Pancreas (tissue), 10 donors: ENCODE measurements at regions not wholly inside any gene's neighbourhood (a gene's known extent, or its start where the extent isn't known, plus 50 kb on each side); places are given as distances from the start of the nearest gene placed in this dataset.
"Not testable (repeated sequence)": the region's sequence is repeated elsewhere in the genome, so short reads cannot be mapped to it uniquely, and the experiment has no call there.

ENCODE experiments used
- ATAC-seq, 4 donors: fragments of 200-7000 bp; cut with Tn5 transposase; one replicate each; pipeline versions ENCODE4 v1.8.0 to v1.9.1; 2020; ENCODE audit warnings: mild to moderate bottlenecking in 4 of 4, moderate library complexity in 4 of 4
- DNase-seq, 6 donors: peaks; one replicate each; pipeline ENCODE4 v3.0.0-alpha.2; 2020
- FAIRE-seq: peaks from 2 replicates; lab custom pipeline; 2012; peaks lifted over from hg19 to GRCh38; lab: Jason Lieb, UNC
- H3K27ac ChIP-seq, 4 donors: fragments of 200-600 bp; sonication (generic); 1 replicate in 3 of 4; 2 replicates in 1 of 4; pipeline versions ENCODE4 v1.5.0 to v1.8.0; 2020
- H3K27me3 ChIP-seq, 4 donors: fragments of 200-600 bp; one replicate each; pipeline ENCODE4 v1.8.0; 2021
- H3K36me3 ChIP-seq, 3 donors: fragments of 200-600 bp; sonication (generic) in 1 of 3; one replicate each; pipeline versions ENCODE4 v1.5.0 to v1.8.0; 2020 to 2021
- H3K4me1 ChIP-seq, 3 donors: fragments of 200-600 bp; one replicate each; pipeline ENCODE4 v1.8.0; 2021
- H3K4me3 ChIP-seq, 4 donors: fragments of 200-600 bp; sonication (generic) in 2 of 4; one replicate each; pipeline versions ENCODE4 v1.5.0 to v1.8.0; 2020 to 2021
- H3K9me3 ChIP-seq, 4 donors: fragments of 200-600 bp; one replicate each; pipeline ENCODE4 v1.8.0; 2021
- WGBS, 2 donors: extraction: QIAGEN DNeasy Blood & Tissue Kit; methylation state at CpG; one replicate each; pipeline ENCODE4 v1.1.7; 2013; 5-methylcytosine and 5-hydroxymethylcytosine counted together
- intact Hi-C, 3 donors: fragments of 100-400 bp; cut with DNase I; formaldehyde crosslinking; loops; one replicate each; pipeline versions ENCODE4 v1.11.1 to v1.14.2; 2022
- TF ChIP-seq, protein P1 (sequence below), 4 donors: fragments of 200-600 bp; sonication (generic) in 3 of 4; IDR thresholded peaks; one replicate each; pipeline versions ENCODE4 v1.5.0 to v1.8.0; 2021; ENCODE audit warnings: antibody characterized with exemption in 4 of 4
- donor health status: healthy with polysubstance abuse.
- donor health status: DM: no; HTN: no; CAD: no; lungs with moderate emphysema.
- donor health status: DM: no; HTN: no; CAD: no.
- donor health status: control.
- donor health status: control.
- donor health status: Bipolar disorder and iron deficiency.
- donor health status: DM: yes; HTN: yes; CAD: no.
- donor health status: DM: no; HTN: no; CAD: no.
- donor health status: DM: no; HTN: no; CAD: no.
- donor health status: DM: yes; HTN: yes; CAD: no.

DNA sequence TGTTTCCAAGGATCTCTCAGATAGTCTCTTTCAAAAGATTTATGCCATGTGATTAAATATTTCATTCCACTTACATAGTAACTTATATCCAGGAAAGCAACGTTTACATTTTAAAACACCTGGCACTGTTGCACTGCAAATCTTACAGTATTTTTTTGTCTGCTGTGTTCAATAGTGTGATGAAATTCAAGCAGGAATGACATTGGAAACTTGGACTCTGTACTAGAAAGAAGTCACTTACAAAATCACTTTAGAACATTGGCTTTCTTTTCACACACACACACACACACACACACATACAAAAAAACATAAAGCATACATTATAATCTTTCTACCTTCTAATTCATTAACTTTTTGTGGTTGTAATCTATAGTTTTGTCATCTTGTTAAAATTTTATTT lies 66.2 kb upstream of the USP15 start:
- H3K27ac ChIP-seq = no peak overlapping the region
- 16% methylated on average over 1 of the region's 1 CpG for WGBS, 2 donors
- intact Hi-C loops = no loop called here
- no peaks in the 10 kb centered on the region for H3K9me3 ChIP-seq
- peaks cover 0 to 10% (median 0%) of the 10 kb centered on the region in 4 donors for H3K27me3 ChIP-seq
- no peak overlapping the region for H3K4me3 ChIP-seq
- no peak for FAIRE-seq
- DNase-seq = no peak
- H3K36me3 ChIP-seq = no peaks in the 10 kb centered on the region
- ATAC-seq = no peak
- peaks cover 0 to 14% (median 7%) of the 10 kb centered on the region in 3 donors for H3K4me1 ChIP-seq
- TF ChIP-seq, protein P1, sequence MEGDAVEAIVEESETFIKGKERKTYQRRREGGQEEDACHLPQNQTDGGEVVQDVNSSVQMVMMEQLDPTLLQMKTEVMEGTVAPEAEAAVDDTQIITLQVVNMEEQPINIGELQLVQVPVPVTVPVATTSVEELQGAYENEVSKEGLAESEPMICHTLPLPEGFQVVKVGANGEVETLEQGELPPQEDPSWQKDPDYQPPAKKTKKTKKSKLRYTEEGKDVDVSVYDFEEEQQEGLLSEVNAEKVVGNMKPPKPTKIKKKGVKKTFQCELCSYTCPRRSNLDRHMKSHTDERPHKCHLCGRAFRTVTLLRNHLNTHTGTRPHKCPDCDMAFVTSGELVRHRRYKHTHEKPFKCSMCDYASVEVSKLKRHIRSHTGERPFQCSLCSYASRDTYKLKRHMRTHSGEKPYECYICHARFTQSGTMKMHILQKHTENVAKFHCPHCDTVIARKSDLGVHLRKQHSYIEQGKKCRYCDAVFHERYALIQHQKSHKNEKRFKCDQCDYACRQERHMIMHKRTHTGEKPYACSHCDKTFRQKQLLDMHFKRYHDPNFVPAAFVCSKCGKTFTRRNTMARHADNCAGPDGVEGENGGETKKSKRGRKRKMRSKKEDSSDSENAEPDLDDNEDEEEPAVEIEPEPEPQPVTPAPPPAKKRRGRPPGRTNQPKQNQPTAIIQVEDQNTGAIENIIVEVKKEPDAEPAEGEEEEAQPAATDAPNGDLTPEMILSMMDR (IDR thresholded peaks at IDR 0.05) = no peak

DNA sequence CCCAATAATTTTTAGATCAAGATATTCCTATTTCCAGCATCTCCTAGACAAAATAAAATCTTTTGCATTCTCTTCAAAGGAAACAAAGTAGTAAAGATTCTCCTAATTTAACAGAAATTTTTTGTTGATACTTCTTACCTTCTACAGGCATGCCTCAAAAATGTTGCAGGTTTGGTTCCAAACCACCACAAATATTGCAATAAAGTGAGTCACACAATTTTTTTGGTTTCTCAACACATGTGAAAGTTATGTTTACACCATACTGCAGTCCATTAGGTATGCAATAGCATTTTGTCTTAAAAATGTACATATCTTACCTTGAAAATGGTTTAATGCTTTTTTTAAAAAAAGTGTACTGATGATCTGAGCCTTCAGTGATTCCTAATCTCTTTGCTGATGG lies 65.6 kb upstream of the USP15 start:
- TF ChIP-seq, protein P1 (IDR thresholded peaks at IDR 0.05) = no peak
- no peaks in the 10 kb centered on the region for H3K36me3 ChIP-seq
- peaks cover 0 to 10% (median 0%) of the 10 kb centered on the region in 4 donors for H3K27me3 ChIP-seq
- no peak overlapping the region for H3K4me3 ChIP-seq
- H3K27ac ChIP-seq = no peak overlapping the region
- FAIRE-seq (no peak), DNase-seq (no peak), ATAC-seq (no peak)
- intact Hi-C loops = no loop called here
- no peaks in the 10 kb centered on the region for H3K9me3 ChIP-seq
- peaks cover 0 to 14% (median 7%) of the 10 kb centered on the region in 3 donors for H3K4me1 ChIP-seq

DNA sequence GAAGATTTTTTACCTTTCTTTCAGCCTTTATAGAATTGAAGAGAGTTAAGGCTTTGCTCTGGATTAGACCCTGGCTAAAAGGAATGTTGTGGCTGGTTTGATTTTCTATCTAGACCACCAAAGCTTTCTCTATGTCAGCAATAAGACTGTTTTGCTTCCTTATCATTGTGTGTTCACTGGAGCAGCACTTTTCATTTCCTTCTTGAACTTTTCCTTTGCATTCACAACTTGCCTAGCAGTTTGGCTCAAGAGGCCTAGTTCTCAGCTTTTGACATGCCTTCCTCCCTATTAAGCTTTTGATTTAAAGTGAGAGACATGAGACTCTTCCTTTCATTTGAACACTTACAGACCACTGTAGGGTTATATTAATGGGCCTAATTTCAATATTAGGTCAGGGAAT lies 64.1 kb upstream of the USP15 start:
- no peaks in the 10 kb centered on the region for H3K36me3 ChIP-seq
- peaks cover 0 to 7% (median 3%) of the 10 kb centered on the region in 3 donors for H3K4me1 ChIP-seq
- intact Hi-C loops = no loop called here
- FAIRE-seq (no peak), DNase-seq (no peak), ATAC-seq (no peak)
- TF ChIP-seq, protein P1 (IDR thresholded peaks at IDR 0.05) = no peak
- H3K27me3 ChIP-seq = peaks cover 0 to 1% (median 0%) of the 10 kb centered on the region in 4 donors
- no peaks in the 10 kb centered on the region for H3K9me3 ChIP-seq
- no peak overlapping the region for H3K4me3 ChIP-seq
- H3K27ac ChIP-seq = no peak overlapping the region

DNA sequence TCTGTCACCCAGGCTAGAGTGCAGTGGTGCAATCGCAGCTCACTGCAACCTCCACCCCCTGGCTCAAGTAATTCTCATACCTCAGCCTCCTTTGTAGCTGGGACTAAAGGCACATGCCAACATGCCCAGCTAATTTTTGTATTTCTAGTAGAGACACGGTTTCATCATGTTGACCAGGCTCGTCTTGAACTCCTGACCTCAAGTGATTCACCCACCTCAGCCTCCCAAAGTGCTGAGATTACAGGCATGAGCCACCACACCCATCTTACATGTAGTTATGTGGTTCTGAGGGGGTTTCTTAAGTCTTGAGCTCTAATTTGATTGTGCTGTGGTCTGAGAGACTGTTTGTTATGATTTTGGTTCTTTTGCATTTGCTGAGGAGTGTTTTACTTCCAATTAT lies 57.3 kb upstream of the USP15 start:
- H3K27ac ChIP-seq, H3K36me3 ChIP-seq, intact Hi-C loops, H3K27me3 ChIP-seq, DNase-seq, H3K9me3 ChIP-seq, FAIRE-seq, H3K4me3 ChIP-seq, H3K4me1 ChIP-seq, ATAC-seq: not testable (repeated sequence)
- 72 to 85% methylated on average over 3 of the region's 3 CpGs for WGBS, 2 donors

DNA sequence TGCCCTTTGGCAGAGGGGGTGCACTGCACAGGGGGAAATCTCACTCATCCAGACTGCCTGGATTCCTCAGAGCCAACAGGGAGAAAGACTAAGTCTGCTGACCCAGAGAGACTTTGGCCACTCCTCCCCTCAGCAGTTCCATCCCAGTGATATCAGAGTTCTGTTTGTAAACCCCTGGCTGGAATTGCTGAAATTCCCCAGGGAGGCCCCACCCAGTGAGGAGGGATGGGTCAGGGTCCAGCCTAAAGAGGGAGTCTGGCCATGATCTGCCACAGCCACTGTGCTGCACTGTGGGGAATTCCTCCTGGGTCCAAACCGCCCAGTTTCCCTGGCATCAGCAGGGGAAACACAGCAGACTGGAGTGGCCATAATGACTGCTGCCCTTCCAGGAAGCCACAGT lies 54.9 kb upstream of the USP15 start:
- H3K4me3 ChIP-seq = no peak overlapping the region
- 82 to 85% methylated on average over 1 of the region's 1 CpG for WGBS, 2 donors
- H3K36me3 ChIP-seq = no peaks in the 10 kb centered on the region
- no peaks in the 10 kb centered on the region for H3K4me1 ChIP-seq
- TF ChIP-seq, protein P1 (IDR thresholded peaks at IDR 0.05) = no peak
- H3K27ac ChIP-seq = no peak overlapping the region
- FAIRE-seq (no peak), DNase-seq (no peak), ATAC-seq (no peak)
- no peaks in the 10 kb centered on the region for H3K9me3 ChIP-seq
- H3K27me3 ChIP-seq = no peaks in the 10 kb centered on the region
- intact Hi-C loops = no loop called here

GRCh38 chr12:62207248-62207647 lies 53.0 kb upstream of the USP15 start:
- Histone ChIP-seq H3K9me3 (no peaks in the 10 kb centered on the region), H3K36me3 (no peaks in the 10 kb centered on the region), H3K27me3 (no peaks in the 10 kb centered on the region), H3K4me1 (no peaks in the 10 kb centered on the region), H3K4me3 (no peak overlapping the region), H3K27ac (no peak overlapping the region)
- DNase-seq (no peak), ATAC-seq (no peak), FAIRE-seq (no peak)
- WGBS, 2 donors = 59 to 65% methylated on average over 1 of the region's 1 CpG
- TF ChIP-seq, protein P1 (IDR thresholded peaks at IDR 0.05) = no peak
- intact Hi-C loops = no loop called here
